H1 (cell line): ENCODE measurements at regions not wholly inside any gene's neighbourhood (a gene's known extent, or its start where the extent isn't known, plus 50 kb on each side); places are given as distances from the start of the nearest gene placed in this dataset.

ENCODE experiments used
- CTCF ChIA-PET: fragments of 300-600 bp; sonication (Branson Sonifier 250); formaldehyde crosslinking; loops from one replicate; lab custom pipeline; 2021; ENCODE audit not compliant: partially characterized antibody; lab: Charles Lee
- POLR2A ChIA-PET: fragments of 300-600 bp; sonication (Branson Sonifier 250); formaldehyde crosslinking; loops from one replicate; lab custom pipeline; 2021; ENCODE audit warnings: inconsistent platforms; ENCODE audit not compliant: partially characterized antibody; lab: Charles Lee
- DNase-seq, 2 experiments: peaks; one replicate each; pipeline versions ENCODE4 v3.0.0 to v3.0.0-alpha.2; 2010 to 2022; ENCODE audit warnings: low spot score in 2 of 2, low read depth in 1 of 2, mixed read lengths in 1 of 2
- FAIRE-seq: peaks from 2 replicates; lab custom pipeline; 2011; peaks lifted over from hg19 to GRCh38; lab: Jason Lieb, UNC
- H2AFZ ChIP-seq: 2 replicates; pipeline ENCODE4 v1.8.1; 2012; ENCODE audit warnings: low read length, inconsistent platforms
- H2AK5ac ChIP-seq: 2 replicates; pipeline ENCODE4 v1.6.1; 2013; ENCODE audit warnings: low read depth, low read length
- H2BK120ac ChIP-seq: replicated peaks from 2 replicates; pipeline ENCODE3; 2013; ENCODE audit warnings: low read depth, low read length, inconsistent platforms
- H2BK12ac ChIP-seq: 2 replicates; pipeline ENCODE4 v1.6.1; 2013; ENCODE audit warnings: low read depth, low read length
- H2BK15ac ChIP-seq: 2 replicates; pipeline ENCODE4 v1.6.1; 2013; ENCODE audit warnings: low read length
- H2BK20ac ChIP-seq: 2 replicates; pipeline ENCODE4 v1.6.1; 2013; ENCODE audit warnings: low read length
- H2BK5ac ChIP-seq: 2 replicates; pipeline ENCODE4 v1.6.1; 2013; ENCODE audit warnings: low read depth, low read length
- H3K14ac ChIP-seq: 2 replicates; pipeline ENCODE4 v1.6.1; 2013; ENCODE audit warnings: inconsistent platforms; ENCODE audit not compliant: insufficient read length
- H3K18ac ChIP-seq: 2 replicates; pipeline ENCODE4 v1.6.1; 2013; ENCODE audit warnings: low read length; ENCODE audit errors: extremely low read depth
- H3K23ac ChIP-seq: 2 replicates; pipeline ENCODE4 v1.6.1; 2013; ENCODE audit warnings: inconsistent platforms; ENCODE audit not compliant: insufficient read length
- H3K23me2 ChIP-seq: 2 replicates; pipeline ENCODE4 v1.6.1; 2013; ENCODE audit warnings: low read depth, low read length
- H3K27ac ChIP-seq: 2 replicates; pipeline ENCODE4 v1.6.1; 2011; ENCODE audit warnings: low read depth, low read length, inconsistent platforms
- H3K27me3 ChIP-seq, 4 experiments: replicated peaks in 1 of 4; 1 replicate in 1 of 4; 2 replicates in 3 of 4; pipeline versions ENCODE4 v1.6.1 to v1.8.1; 2011 to 2013; ENCODE audit warnings: low read length in 3 of 4, mild to moderate bottlenecking in 3 of 4, inconsistent platforms in 2 of 4, mixed read lengths in 2 of 4, moderate library complexity in 1 of 4; ENCODE audit not compliant: control insufficient read depth in 3 of 4, insufficient read depth in 3 of 4; ENCODE audit errors: extremely low read depth in 1 of 4
- H3K36me3 ChIP-seq, 4 experiments: 2 replicates each; pipeline versions ENCODE4 v1.6.1 to v1.8.1; 2011 to 2013; ENCODE audit warnings: mild to moderate bottlenecking in 4 of 4, low read length in 3 of 4, moderate library complexity in 2 of 4, control low read depth in 1 of 4, inconsistent platforms in 1 of 4; ENCODE audit not compliant: insufficient read depth in 4 of 4, control insufficient read depth in 2 of 4
- H3K4ac ChIP-seq: replicated peaks from 2 replicates; pipeline ENCODE3; 2013; ENCODE audit warnings: low read length, low read depth, mixed read lengths, inconsistent platforms; ENCODE audit not compliant: insufficient read length
- H3K4me1 ChIP-seq, 4 experiments: replicated peaks in 1 of 4; 1 replicate in 1 of 4; 2 replicates in 3 of 4; pipeline versions ENCODE4 v1.6.1 to v1.8.1; 2011 to 2013; ENCODE audit warnings: low read length in 3 of 4, inconsistent platforms in 2 of 4, mixed read lengths in 1 of 4; ENCODE audit not compliant: insufficient read depth in 4 of 4, control insufficient read depth in 3 of 4
- H3K4me2 ChIP-seq, 2 experiments: 2 replicates each; pipeline versions ENCODE4 v1.6.1 to v1.8.1; 2011 to 2013; ENCODE audit warnings: low read depth in 2 of 2, low read length in 2 of 2, control low read depth in 1 of 2, inconsistent platforms in 1 of 2, mild to moderate bottlenecking in 1 of 2; ENCODE audit not compliant: insufficient read depth in 1 of 2
- H3K4me3 ChIP-seq, 4 experiments: fragments of 200-600, 300-600 bp in 1 of 4; sonication (generic), shearing (Covaris generic), sonication (Bioruptor Twin) in 1 of 4; 2 replicates each; pipeline versions ENCODE4 v1.5.1 to v1.8.1; 2011 to 2016; ENCODE audit warnings: low read length in 4 of 4, low read depth in 3 of 4, control low read depth in 2 of 4, inconsistent platforms in 2 of 4, mild to moderate bottlenecking in 2 of 4, mixed read lengths in 1 of 4, moderate library complexity in 1 of 4; ENCODE audit not compliant: insufficient read depth in 2 of 4; ENCODE audit errors: extremely low read depth in 1 of 4
- H3K56ac ChIP-seq: replicated peaks from 2 replicates; pipeline ENCODE3; 2013; ENCODE audit warnings: low read depth, mild to moderate bottlenecking, mixed read lengths, low read length, inconsistent platforms; ENCODE audit not compliant: insufficient read length
- H3K79me1 ChIP-seq: 2 replicates; pipeline ENCODE4 v1.6.1; 2013; ENCODE audit warnings: low read depth, low read length, control low read depth
- H3K79me2 ChIP-seq, 2 experiments: 2 replicates each; pipeline versions ENCODE4 v1.6.1 to v1.8.1; 2012 to 2013; ENCODE audit warnings: low read length in 2 of 2, mild to moderate bottlenecking in 2 of 2, inconsistent platforms in 1 of 2; ENCODE audit not compliant: insufficient read depth in 2 of 2, control insufficient read depth in 1 of 2
- H3K9ac ChIP-seq, 4 experiments: replicated peaks in 1 of 4; 1 replicate in 1 of 4; 2 replicates in 3 of 4; pipeline versions ENCODE4 v1.6.1 to v1.8.1; 2011 to 2013; ENCODE audit warnings: low read depth in 3 of 4, low read length in 3 of 4, control low read depth in 2 of 4, mild to moderate bottlenecking in 2 of 4, moderate library complexity in 2 of 4, inconsistent platforms in 1 of 4; ENCODE audit errors: extremely low read depth in 1 of 4
- H3K9me3 ChIP-seq, 2 experiments: 2 replicates each; pipeline versions ENCODE4 v1.6.1 to v1.8.1; 2012 to 2013; ENCODE audit warnings: mild to moderate bottlenecking in 2 of 2, moderate library complexity in 2 of 2, control low read depth in 1 of 2, inconsistent platforms in 1 of 2, low read depth in 1 of 2, low read length in 1 of 2, mixed read lengths in 1 of 2; ENCODE audit not compliant: insufficient read depth in 2 of 2
- H4K20me1 ChIP-seq, 2 experiments: replicated peaks in 1 of 2; 2 replicates each; pipeline versions ENCODE3 to v1.8.1; 2011 to 2013; ENCODE audit warnings: inconsistent platforms in 2 of 2, low read length in 2 of 2, mild to moderate bottlenecking in 1 of 2; ENCODE audit not compliant: insufficient read depth in 2 of 2, control insufficient read depth in 1 of 2
- H4K5ac ChIP-seq: 2 replicates; pipeline ENCODE4 v1.6.1; 2013; ENCODE audit warnings: low read length, low read depth, mixed read lengths, inconsistent platforms; ENCODE audit not compliant: insufficient read length
- H4K8ac ChIP-seq: 2 replicates; pipeline ENCODE4 v1.8.0; 2013; ENCODE audit warnings: mild to moderate bottlenecking, moderate library complexity, low read length, inconsistent platforms; ENCODE audit not compliant: insufficient read depth; ENCODE audit errors: extremely low read depth
- H4K91ac ChIP-seq: replicated peaks from 2 replicates; pipeline ENCODE3; 2013; ENCODE audit warnings: low read length, mixed read lengths, inconsistent platforms; ENCODE audit not compliant: insufficient read length
- MAX ChIP-seq: IDR thresholded peaks from 2 replicates; pipeline ENCODE4 v1.6.1; 2012; ENCODE audit warnings: inconsistent platforms
- SP1 ChIP-seq: IDR thresholded peaks from 2 replicates; pipeline ENCODE4 v1.6.1; 2011; ENCODE audit warnings: low read depth, low read length
- WGBS, 2 experiments: shearing (Covaris generic) in 1 of 2; methylation state at CpG; one replicate each; pipeline versions ENCODE4 v1.1.6 to v1.1.7; 2013 to 2015; ENCODE audit warnings: low lambda C conversion rate in 2 of 2, mixed read lengths in 2 of 2, inconsistent platforms in 1 of 2, low coverage in 1 of 2, missing lambda C conversion rate in 1 of 2; ENCODE audit not compliant: insufficient replicate concordance in 2 of 2, insufficient coverage in 1 of 2, insufficient read length in 1 of 2; ENCODE audit errors: extremely low coverage in 1 of 2, missing lambda C conversion rate in 1 of 2; 5-methylcytosine and 5-hydroxymethylcytosine counted together

GRCh38 chr13:89034015-89034414, 1362.8 kb downstream of the SLITRK5 start:
- CTCF ChIA-PET: no interaction called here
- TF ChIP-seq MAX (no peak), SP1 (no peak)

More at GRCh38 chr13:89034015-89034414, 1362.8 kb downstream of the SLITRK5 start:
- Histone ChIP-seq H2AFZ (no peak overlapping the region), H3K56ac (no peak overlapping the region), H3K18ac (no peak overlapping the region), H3K79me1 (no peaks in the 10 kb centered on the region), H3K4me1 (no peaks in the 10 kb centered on the region), H3K79me2 (no peaks in the 10 kb centered on the region), H2BK5ac (no peak overlapping the region), H4K5ac (no peak overlapping the region), H2BK120ac (no peak overlapping the region), H3K9ac (no peak overlapping the region), H2BK12ac (no peak overlapping the region), H2BK20ac (no peak overlapping the region), H4K91ac (no peak overlapping the region), H3K36me3 (no peaks in the 10 kb centered on the region), H3K27me3 (no peaks in the 10 kb centered on the region), H3K23me2 (no peaks in the 10 kb centered on the region), H4K8ac (no peak overlapping the region), H3K14ac (no peak overlapping the region), H2AK5ac (no peak overlapping the region), H4K20me1 (no peaks in the 10 kb centered on the region), H3K4ac (no peak overlapping the region), H2BK15ac (no peak overlapping the region), H3K27ac (no peak overlapping the region), H3K9me3 (peaks cover 14 to 18% of the 10 kb centered on the region in 2 experiments; a peak in 3 of 4 replicates), H3K4me2 (no peak overlapping the region), H3K23ac (no peak overlapping the region), H3K4me3 (no peak overlapping the region)
- POLR2A ChIA-PET: no interaction called here
- DNase-seq (no peak), FAIRE-seq (no peak)
- WGBS, 2 experiments: 60% methylated on average over 1 of the region's 1 CpG; no CpG with 5 or more reads in 1 of the 2 experiments
